GM21447 (cell line): ENCODE measurements at regions not wholly inside any gene's neighbourhood (a gene's known extent, or its start where the extent isn't known, plus 50 kb on each side); places are given as distances from the start of the nearest gene placed in this dataset.
"Not testable (repeated sequence)": the region's sequence is repeated elsewhere in the genome, so short reads cannot be mapped to it uniquely, and the experiment has no call there.

Experiments used
- ATAC-seq: cut with Tn5 transposase; IDR thresholded peaks from one replicate; pipeline ENCODE4 v1.9.1; 2021; ENCODE audit not compliant: unreplicated experiment

- no peak for ATAC-seq
These were observed 122.8 kb upstream of the TNPO1 start for GRCh38 chr5:72693546-72694205.

- no peak for ATAC-seq
These were observed 123.6 kb upstream of the TNPO1 start for GRCh38 chr5:72692651-72693442.

GRCh38 chr5:72692231-72692637 is 124.2 kb upstream of the TNPO1 start:
- ATAC-seq, result no peak

GRCh38 chr5:72691751-72692150 is 124.7 kb upstream of the TNPO1 start:
- ATAC-seq, result no peak

GRCh38 chr5:72688916-72689315 is 127.5 kb upstream of the TNPO1 start:
- ATAC-seq, result no peak

- ATAC-seq, result no peak
These were observed 129.2 kb upstream of the TNPO1 start for GRCh38 chr5:72687288-72687687.

- no peak for ATAC-seq
These were observed 133.9 kb upstream of the TNPO1 start for GRCh38 chr5:72682561-72682960.

GRCh38 chr5:72681781-72682180 is 134.7 kb upstream of the TNPO1 start:
- ATAC-seq, result no peak

GRCh38 chr5:72677447-72677846 is 139.0 kb upstream of the TNPO1 start:
- ATAC-seq, result no peak

GRCh38 chr5:72676831-72677230 is 139.6 kb upstream of the TNPO1 start:
- not testable (repeated sequence) for ATAC-seq

- ATAC-seq, result no peak
These were observed 142.8 kb upstream of the TNPO1 start for GRCh38 chr5:72673623-72674022.

GRCh38 chr5:72673180-72673579 is 143.3 kb upstream of the TNPO1 start:
- ATAC-seq, result no peak

- no peak for ATAC-seq
These were observed 148.8 kb upstream of the TNPO1 start for GRCh38 chr5:72667708-72668107.

- no peak for ATAC-seq
These were observed 153.5 kb upstream of the TNPO1 start for GRCh38 chr5:72662936-72663335.

- ATAC-seq, result no peak
These were observed 154.2 kb upstream of the TNPO1 start for GRCh38 chr5:72662305-72662704.

- ATAC-seq, result no peak
These were observed 154.2 kb upstream of the ZNF366 start for GRCh38 chr5:72661405-72661804.

- no peak for ATAC-seq
These were observed 152.5 kb upstream of the ZNF366 start for GRCh38 chr5:72659726-72660125.

GRCh38 chr5:72658761-72659540 is 151.7 kb upstream of the ZNF366 start:
- no peak for ATAC-seq

GRCh38 chr5:72658161-72658560 is 151.0 kb upstream of the ZNF366 start:
- no peak for ATAC-seq

- no peak for ATAC-seq
These were observed 149.7 kb upstream of the ZNF366 start for GRCh38 chr5:72656756-72657513.

- ATAC-seq, result no peak
These were observed 149.1 kb upstream of the ZNF366 start for GRCh38 chr5:72656331-72656730.
